Nucleus accumbens (tissue), 56 donors: ENCODE measurements at regions not wholly inside any gene's neighbourhood (a gene's known extent, or its start where the extent isn't known, plus 50 kb on each side); places are given as distances from the start of the nearest gene placed in this dataset.
"Not testable (repeated sequence)": the region's sequence is repeated elsewhere in the genome, so short reads cannot be mapped to it uniquely, and the experiment has no call there.

Experiments
- DNase-seq, 56 donors: peaks; one replicate each; lab custom pipeline; 2025; lab: John Stamatoyannopoulos, UW

- not testable (repeated sequence) for DNase-seq
Observed at GRCh38 chr7:69393912-69394311, 204.4 kb upstream of the AUTS2 start.

GRCh38 chr7:69395061-69395714 lies 203.1 kb upstream of the AUTS2 start:
- DNase-seq = no peak

- peak in 2 of 56 donors; percentile 5 to 23 for DNase-seq
Observed at GRCh38 chr7:69398986-69399385, 199.3 kb upstream of the AUTS2 start.

- peak in 54 of 56 donors; percentile 2 to 85 (median 51) for DNase-seq
Observed at GRCh38 chr7:69399401-69399800, 198.9 kb upstream of the AUTS2 start.

- DNase-seq = no peak
Observed at GRCh38 chr7:69402696-69403095, 195.6 kb upstream of the AUTS2 start.

GRCh38 chr7:69403169-69403568 lies 195.1 kb upstream of the AUTS2 start:
- peak in 4 of 56 donors; percentile 0 to 29 (median 6) for DNase-seq

- no peak for DNase-seq
Observed at GRCh38 chr7:69411018-69411417, 187.3 kb upstream of the AUTS2 start.

- DNase-seq = no peak
Observed at GRCh38 chr7:69411466-69411865, 186.8 kb upstream of the AUTS2 start.

GRCh38 chr7:69412331-69413146 lies 185.7 kb upstream of the AUTS2 start:
- peak in 13 of 56 donors; percentile 3 to 41 (median 8) for DNase-seq

- DNase-seq = no peak
Observed at GRCh38 chr7:69414555-69414954, 183.7 kb upstream of the AUTS2 start.

GRCh38 chr7:69418869-69419670 lies 179.2 kb upstream of the AUTS2 start:
- DNase-seq = no peak

- no peak for DNase-seq
Observed at GRCh38 chr7:69419934-69420333, 178.3 kb upstream of the AUTS2 start.

- no peak for DNase-seq
Observed at GRCh38 chr7:69422574-69422985, 175.7 kb upstream of the AUTS2 start.

- no peak for DNase-seq
Observed at GRCh38 chr7:69426705-69427104, 171.6 kb upstream of the AUTS2 start.

GRCh38 chr7:69428089-69428488 lies 170.2 kb upstream of the AUTS2 start:
- DNase-seq = no peak

- peak in 39 of 56 donors; percentile 2 to 70 (median 21) for DNase-seq
Observed at GRCh38 chr7:69429911-69430383, 168.3 kb upstream of the AUTS2 start.

GRCh38 chr7:69430384-69431021 lies 167.8 kb upstream of the AUTS2 start:
- DNase-seq = peak in 8 of 56 donors; percentile 1 to 27 (median 6)

GRCh38 chr7:69431626-69432025 lies 166.6 kb upstream of the AUTS2 start:
- no peak for DNase-seq

- not testable (repeated sequence) for DNase-seq
Observed at GRCh38 chr7:69432276-69432675, 166.0 kb upstream of the AUTS2 start.

GRCh38 chr7:69433081-69433480 lies 165.2 kb upstream of the AUTS2 start:
- DNase-seq = no peak
